HL-60 (cell line): ENCODE measurements at regions not wholly inside any gene's neighbourhood (a gene's known extent, or its start where the extent isn't known, plus 50 kb on each side); places are given as distances from the start of the nearest gene placed in this dataset.

Experiments used
- DNase-seq, 2 experiments: peaks; one replicate each; pipeline ENCODE4 v3.0.0-alpha.2; 2010 to 2020; ENCODE audit warnings: low read depth in 1 of 2, low spot score in 1 of 2
- H3K27ac ChIP-seq: fragments of 250-450 bp; sonication (Bioruptor Pico); replicated peaks from 2 replicates; pipeline ENCODE4 v1.5.1; 2020; ENCODE audit warnings: mild to moderate bottlenecking, moderate library complexity
- H3K27me3 ChIP-seq: fragments of 250-450 bp; sonication (Bioruptor Pico); 2 replicates; pipeline ENCODE4 v1.5.1; 2021; ENCODE audit warnings: mild to moderate bottlenecking, moderate library complexity; ENCODE audit not compliant: insufficient read depth, poor library complexity, severe bottlenecking
- H3K4me3 ChIP-seq: replicated peaks from 2 replicates; pipeline ENCODE4 v1.5.1; 2011; ENCODE audit warnings: mild to moderate bottlenecking, control low read depth, low read length; ENCODE audit not compliant: insufficient read depth
- CTCF ChIP-seq: IDR thresholded peaks from one replicate; pipeline ENCODE4 v1.5.1; 2011; ENCODE audit warnings: low read length, control low read depth, inconsistent platforms; ENCODE audit not compliant: insufficient read depth
- GABPA ChIP-seq: IDR thresholded peaks from 2 replicates; pipeline ENCODE4 v1.6.1; 2012; ENCODE audit warnings: low read depth
- POLR2AphosphoS5 ChIP-seq: IDR thresholded peaks from 2 replicates; pipeline ENCODE4 v1.6.1; 2012; ENCODE audit warnings: low read depth
- REST ChIP-seq: IDR thresholded peaks from 2 replicates; pipeline ENCODE4 v1.6.1; 2012; ENCODE audit warnings: low read depth; ENCODE audit not compliant: insufficient replicate concordance
- SPI1 ChIP-seq: IDR thresholded peaks from 2 replicates; pipeline ENCODE4 v1.6.1; 2012; ENCODE audit warnings: low read depth, mild to moderate bottlenecking, borderline replicate concordance

- DNase-seq = no peak
- Histone ChIP-seq H3K27ac (no peak overlapping the region), H3K4me3 (no peak overlapping the region), H3K27me3 (peaks cover 2% of the 10 kb centered on the region)
- TF ChIP-seq REST = no peak
- TF ChIP-seq POLR2AphosphoS5 = no peak
- no peak for TF ChIP-seq CTCF
Measured at GRCh38 chr6:145209272-145209671, 526.0 kb downstream of the EPM2A start.

GRCh38 chr6:145212813-145213212, 522.5 kb downstream of the EPM2A start:
- Histone ChIP-seq H3K4me3 (no peak overlapping the region), H3K27ac (no peak overlapping the region), H3K27me3 (peaks cover 2% of the 10 kb centered on the region)
- no peak for DNase-seq
- TF ChIP-seq SPI1 (no peak), POLR2AphosphoS5 (no peak), CTCF (no peak)

- Histone ChIP-seq H3K27me3 (peaks cover 2% of the 10 kb centered on the region), H3K4me3 (no peak overlapping the region), H3K27ac (no peak overlapping the region)
- TF ChIP-seq CTCF (no peak), SPI1 (no peak), POLR2AphosphoS5 (no peak), REST (no peak), GABPA (no peak)
- DNase-seq = no peak
Measured at GRCh38 chr6:145213614-145214013, 521.7 kb downstream of the EPM2A start.

- H3K4me3 ChIP-seq = no peak overlapping the region
- peaks cover under 1% of the 10 kb centered on the region for H3K27me3 ChIP-seq
- no peak overlapping the region for H3K27ac ChIP-seq
- peak in 1 of 2 experiments; percentile 4 for DNase-seq
- no peak for TF ChIP-seq POLR2AphosphoS5
- no peak for TF ChIP-seq SPI1
- TF ChIP-seq GABPA = no peak
- TF ChIP-seq REST = no peak
- TF ChIP-seq CTCF = no peak
Measured at GRCh38 chr6:145214570-145214969, 520.8 kb downstream of the EPM2A start.
